Lower leg skin (tissue), 3 donors: ENCODE measurements at regions not wholly inside any gene's neighbourhood (a gene's known extent, or its start where the extent isn't known, plus 50 kb on each side); places are given as distances from the start of the nearest gene placed in this dataset.

Source experiments
- POLR2A ChIP-seq, 2 donors: fragments of 450-650 bp; IDR thresholded peaks; one replicate each; pipeline ENCODE4 v1.6.1; 2016 to 2017; ENCODE audit warnings: antibody characterized with exemption in 2 of 2, mild to moderate bottlenecking in 1 of 2, moderate library complexity in 1 of 2
- TF ChIP-seq, protein P1 (sequence below), 3 donors: fragments of 450-650 bp; IDR thresholded peaks; one replicate each; pipeline ENCODE4 v1.5.1; 2016; ENCODE audit warnings: antibody characterized with exemption in 3 of 3, mild to moderate bottlenecking in 3 of 3, moderate library complexity in 2 of 3

DNA sequence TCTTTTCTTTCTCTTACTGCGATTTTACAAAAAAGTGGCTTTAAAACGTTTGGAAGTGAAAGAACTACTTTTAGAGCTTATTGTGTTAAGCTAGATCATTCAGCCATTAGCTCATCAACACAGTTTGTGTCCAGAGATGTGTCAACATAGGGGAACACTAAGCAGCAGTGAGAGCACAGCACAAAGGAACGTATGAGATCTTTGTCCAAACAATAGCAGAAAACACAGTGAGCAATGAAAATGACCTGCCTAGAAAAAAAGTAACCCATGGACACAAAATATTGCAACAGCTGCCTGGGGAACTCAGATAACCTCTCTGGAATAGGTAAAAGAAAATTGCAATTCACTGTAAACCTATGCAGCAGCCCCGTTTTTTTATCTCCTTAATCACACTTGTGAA is 372.5 kb downstream of the ARHGEF28 start:
- TF ChIP-seq, protein P1, sequence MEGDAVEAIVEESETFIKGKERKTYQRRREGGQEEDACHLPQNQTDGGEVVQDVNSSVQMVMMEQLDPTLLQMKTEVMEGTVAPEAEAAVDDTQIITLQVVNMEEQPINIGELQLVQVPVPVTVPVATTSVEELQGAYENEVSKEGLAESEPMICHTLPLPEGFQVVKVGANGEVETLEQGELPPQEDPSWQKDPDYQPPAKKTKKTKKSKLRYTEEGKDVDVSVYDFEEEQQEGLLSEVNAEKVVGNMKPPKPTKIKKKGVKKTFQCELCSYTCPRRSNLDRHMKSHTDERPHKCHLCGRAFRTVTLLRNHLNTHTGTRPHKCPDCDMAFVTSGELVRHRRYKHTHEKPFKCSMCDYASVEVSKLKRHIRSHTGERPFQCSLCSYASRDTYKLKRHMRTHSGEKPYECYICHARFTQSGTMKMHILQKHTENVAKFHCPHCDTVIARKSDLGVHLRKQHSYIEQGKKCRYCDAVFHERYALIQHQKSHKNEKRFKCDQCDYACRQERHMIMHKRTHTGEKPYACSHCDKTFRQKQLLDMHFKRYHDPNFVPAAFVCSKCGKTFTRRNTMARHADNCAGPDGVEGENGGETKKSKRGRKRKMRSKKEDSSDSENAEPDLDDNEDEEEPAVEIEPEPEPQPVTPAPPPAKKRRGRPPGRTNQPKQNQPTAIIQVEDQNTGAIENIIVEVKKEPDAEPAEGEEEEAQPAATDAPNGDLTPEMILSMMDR (IDR thresholded peaks at IDR 0.05): no peak
- TF ChIP-seq POLR2A (IDR thresholded peaks at IDR 0.05): no peak
